ENCODE measurements at regions not wholly inside any gene's neighbourhood (a gene's known extent, or its start where the extent isn't known, plus 50 kb on each side); places are given as distances from the start of the nearest gene placed in this dataset.

DNA sequence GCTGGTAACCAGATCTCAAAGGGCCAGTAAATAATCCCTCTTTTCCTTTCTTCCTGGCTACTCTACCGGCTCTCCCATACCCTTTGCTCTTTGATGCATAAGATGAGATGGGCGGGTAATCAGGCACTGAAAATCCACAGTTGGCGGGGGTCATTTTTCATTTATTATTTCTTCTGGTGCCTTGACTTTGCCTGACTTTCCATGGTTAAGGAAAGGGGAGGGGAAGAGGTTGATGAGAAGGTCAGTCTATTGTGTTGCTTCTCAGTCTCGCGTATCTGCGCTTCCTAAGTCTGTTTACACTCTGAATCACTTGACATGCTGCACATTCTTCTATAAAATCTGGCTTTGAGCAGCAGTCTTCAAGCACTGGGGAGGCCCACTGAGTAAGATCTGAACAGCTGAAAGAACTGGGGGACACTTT, 121.1 kb upstream of the HDGFL1 start:
- Mint-ChIP-seq H3K4me3 (no peak overlapping the region), H3K36me3 (ENCODE audit: insufficient read depth in 1 of 3, low read depth in 3 of 3) (no peaks in the 10 kb centered on the region; a peak in 1 of 7 replicates), H3K9me3 (no peaks in the 10 kb centered on the region), H3K27me3 (ENCODE audit: low read depth) (no peaks in the 10 kb centered on the region), H3K27ac (0 out of 7 replicates have a peak overlapping the region, but pooled peaks of 1 of the 3 experiments have one; percentile 25), H3K4me1 (peaks cover 17 to 19% of the 10 kb centered on the region in 2 experiments)
- Histone ChIP-seq H3K27ac (ENCODE audit: insufficient read length, low read depth, low read length) (no peak overlapping the region), H2BK20ac (ENCODE audit: low read depth, low read length, poor library complexity, severe bottlenecking) (no peak overlapping the region), H3K23me2 (ENCODE audit: insufficient read length, low read depth, low read length, poor library complexity, severe bottlenecking) (no peaks in the 10 kb centered on the region), H4K5ac (ENCODE audit: insufficient read length, low read depth, low read length) (no peak overlapping the region), H3K23ac (ENCODE audit: insufficient read length, low read depth, low read length) (no peak overlapping the region), H3K4me2 (ENCODE audit: insufficient read depth, insufficient read length, low read length) (no peak overlapping the region), H4K20me1 (ENCODE audit: control insufficient read depth, insufficient read depth, insufficient read length) (no peaks in the 10 kb centered on the region), H3T11ph (ENCODE audit: low read length) (no peak overlapping the region), H4K91ac (ENCODE audit: insufficient read length, low read depth, low read length) (no peak overlapping the region), H3K27me3 (ENCODE audit: insufficient read depth, low read length) (no peaks in the 10 kb centered on the region), H3K79me1 (ENCODE audit: insufficient read depth, low read depth, low read length, poor library complexity, severe bottlenecking) (no peaks in the 10 kb centered on the region), H2AFZ (ENCODE audit: low read length) (no peak overlapping the region), H2BK15ac (ENCODE audit: low read depth, low read length) (no peak overlapping the region), H2BK120ac (ENCODE audit: low read depth, low read length, poor library complexity, severe bottlenecking) (no peak overlapping the region), H3K56ac (ENCODE audit: insufficient read length, low read depth, low read length) (no peak overlapping the region), H2BK5ac (ENCODE audit: insufficient read length, low read length) (no peak overlapping the region), H3K18ac (ENCODE audit: insufficient read length, low read depth, low read length) (no peak overlapping the region), H3K4ac (ENCODE audit: low read depth, low read length) (no peak overlapping the region), H3K4me1 (ENCODE audit: insufficient read depth, low read length) (no peaks in the 10 kb centered on the region; the same call in 1 of the 2 replicates), H3K9ac (ENCODE audit: extremely low read depth, insufficient read length, low read length) (no peak overlapping the region), H4K8ac (replicated peaks; ENCODE audit: insufficient read length, low read depth, low read length) (no peak overlapping the region), H2BK12ac (ENCODE audit: insufficient read length, low read depth, low read length) (no peak overlapping the region), H3K9me3 (ENCODE audit: control insufficient read depth, low read depth, low read length) (no peaks in the 10 kb centered on the region), H2AK5ac (ENCODE audit: insufficient read length, low read length) (no peak overlapping the region), H3K79me2 (ENCODE audit: insufficient read depth, low read length) (no peaks in the 10 kb centered on the region), H3K14ac (ENCODE audit: insufficient read depth, low read length) (no peak overlapping the region)
- TF ChIP-seq, protein P1, sequence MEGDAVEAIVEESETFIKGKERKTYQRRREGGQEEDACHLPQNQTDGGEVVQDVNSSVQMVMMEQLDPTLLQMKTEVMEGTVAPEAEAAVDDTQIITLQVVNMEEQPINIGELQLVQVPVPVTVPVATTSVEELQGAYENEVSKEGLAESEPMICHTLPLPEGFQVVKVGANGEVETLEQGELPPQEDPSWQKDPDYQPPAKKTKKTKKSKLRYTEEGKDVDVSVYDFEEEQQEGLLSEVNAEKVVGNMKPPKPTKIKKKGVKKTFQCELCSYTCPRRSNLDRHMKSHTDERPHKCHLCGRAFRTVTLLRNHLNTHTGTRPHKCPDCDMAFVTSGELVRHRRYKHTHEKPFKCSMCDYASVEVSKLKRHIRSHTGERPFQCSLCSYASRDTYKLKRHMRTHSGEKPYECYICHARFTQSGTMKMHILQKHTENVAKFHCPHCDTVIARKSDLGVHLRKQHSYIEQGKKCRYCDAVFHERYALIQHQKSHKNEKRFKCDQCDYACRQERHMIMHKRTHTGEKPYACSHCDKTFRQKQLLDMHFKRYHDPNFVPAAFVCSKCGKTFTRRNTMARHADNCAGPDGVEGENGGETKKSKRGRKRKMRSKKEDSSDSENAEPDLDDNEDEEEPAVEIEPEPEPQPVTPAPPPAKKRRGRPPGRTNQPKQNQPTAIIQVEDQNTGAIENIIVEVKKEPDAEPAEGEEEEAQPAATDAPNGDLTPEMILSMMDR (conservative IDR thresholded peaks at IDR 0.05) = no peak
- no peak for DNase-seq
- no CpG with 5 or more reads among the region's 6 CpGs for WGBS (ENCODE audit: extremely low coverage, insufficient read length, low lambda C conversion rate)
